HuH-7 (cell line): ENCODE measurements at regions not wholly inside any gene's neighbourhood (a gene's known extent, or its start where the extent isn't known, plus 50 kb on each side); places are given as distances from the start of the nearest gene placed in this dataset.

Experiments used
- DNase-seq: peaks from one replicate; pipeline ENCODE4 v3.0.0; 2011; ENCODE audit warnings: low spot score

- no peak for DNase-seq
These were observed 142.1 kb upstream of the CMC1 start for GRCh38 chr3:28099296-28099695.

- no peak for DNase-seq
These were observed 139.7 kb upstream of the CMC1 start for GRCh38 chr3:28101705-28102104.

GRCh38 chr3:28103861-28104260 lies 137.6 kb upstream of the CMC1 start:
- DNase-seq: no peak

- no peak for DNase-seq
These were observed 136.4 kb upstream of the CMC1 start for GRCh38 chr3:28104896-28105534.

- no peak for DNase-seq
These were observed 131.6 kb upstream of the CMC1 start for GRCh38 chr3:28109829-28110228.

GRCh38 chr3:28110869-28111268 lies 130.6 kb upstream of the CMC1 start:
- no peak for DNase-seq

GRCh38 chr3:28114893-28115292 lies 126.5 kb upstream of the CMC1 start:
- DNase-seq: peak; percentile 13

- DNase-seq: no peak
These were observed 126.1 kb upstream of the CMC1 start for GRCh38 chr3:28115316-28115715.

GRCh38 chr3:28117598-28117997 lies 123.8 kb upstream of the CMC1 start:
- no peak for DNase-seq

- DNase-seq: no peak
These were observed 123.3 kb upstream of the CMC1 start for GRCh38 chr3:28118087-28118486.

- DNase-seq: no peak
These were observed 119.2 kb upstream of the CMC1 start for GRCh38 chr3:28122227-28122626.

GRCh38 chr3:28124882-28125281 lies 116.5 kb upstream of the CMC1 start:
- DNase-seq: no peak

GRCh38 chr3:28125342-28125741 lies 116.1 kb upstream of the CMC1 start:
- no peak for DNase-seq

- DNase-seq: no peak
These were observed 110.6 kb upstream of the CMC1 start for GRCh38 chr3:28130836-28131235.

- DNase-seq: no peak
These were observed 108.5 kb upstream of the CMC1 start for GRCh38 chr3:28132941-28133340.

- no peak for DNase-seq
These were observed 107.2 kb upstream of the CMC1 start for GRCh38 chr3:28134198-28134597.

- DNase-seq: peak; percentile 28
These were observed 106.5 kb upstream of the CMC1 start for GRCh38 chr3:28134792-28135375.

- no peak for DNase-seq
These were observed 104.7 kb upstream of the CMC1 start for GRCh38 chr3:28136607-28137216.

GRCh38 chr3:28138043-28138610 lies 103.3 kb upstream of the CMC1 start:
- no peak for DNase-seq

GRCh38 chr3:28139288-28139687 lies 102.1 kb upstream of the CMC1 start:
- no peak for DNase-seq

- DNase-seq: no peak
These were observed 101.3 kb upstream of the CMC1 start for GRCh38 chr3:28139967-28140634.

- no peak for DNase-seq
These were observed 100.8 kb upstream of the CMC1 start for GRCh38 chr3:28140664-28141063.

GRCh38 chr3:28149960-28150359 lies 91.5 kb upstream of the CMC1 start:
- no peak for DNase-seq
